Activated T-helper 1 cell treated with anti-CD3 and anti-CD28 coated beads, Interleukin-12 subunit alpha, Interleukin-12 subunit beta, Interleukin-2, Interleukin-4 antibody, amounts not matched to agents 30 ng/mL and 10 ng/mL and 1 ng/mL, durations not matched to agents 14 hours and 24 hours and 36 hours (primary cell): ENCODE measurements at regions not wholly inside any gene's neighbourhood (a gene's known extent, or its start where the extent isn't known, plus 50 kb on each side); places are given as distances from the start of the nearest gene placed in this dataset.
"Not testable (repeated sequence)": the region's sequence is repeated elsewhere in the genome, so short reads cannot be mapped to it uniquely, and the experiment has no call there.

Source experiments
- DNase-seq: peaks from one replicate; pipeline ENCODE4 v3.0.0; 2021; ENCODE audit warnings: low spot score
- H3K27ac Mint-ChIP-seq: one replicate; pipeline ENCODE4 v1.8.0; 2021; ENCODE audit warnings: mild to moderate bottlenecking, mixed read lengths
- H3K27me3 Mint-ChIP-seq: one replicate; pipeline ENCODE4 v1.8.0; 2022; ENCODE audit warnings: mild to moderate bottlenecking, moderate library complexity, mixed read lengths; ENCODE audit not compliant: insufficient read depth
- H3K36me3 Mint-ChIP-seq: one replicate; pipeline ENCODE4 v1.8.0; 2021; ENCODE audit warnings: low read depth, mixed read lengths
- H3K4me1 Mint-ChIP-seq: one replicate; pipeline ENCODE4 v1.8.0; 2021; ENCODE audit warnings: low read depth, mixed read lengths
- H3K4me3 Mint-ChIP-seq: one replicate; pipeline ENCODE4 v1.8.0; 2021; ENCODE audit warnings: mild to moderate bottlenecking, moderate library complexity, mixed read lengths
- H3K9me3 Mint-ChIP-seq: one replicate; pipeline ENCODE4 v1.8.0; 2021; ENCODE audit warnings: mixed read lengths
- intact Hi-C: fragments of 100-400 bp; cut with micrococcal nuclease; formaldehyde crosslinking; loops from one replicate; pipeline ENCODE4 v1.15.1; 2024

GRCh38 chr4:145281951-145282350 is 101.6 kb upstream of the OTUD4 start:
- Mint-ChIP-seq H3K27me3 (no peaks in the 10 kb centered on the region), H3K9me3 (no peaks in the 10 kb centered on the region)
- intact Hi-C loops = no loop called here

GRCh38 chr4:145281224-145281623 is 100.8 kb upstream of the OTUD4 start:
- Mint-ChIP-seq H3K4me3 (no peak overlapping the region), H3K4me1 (no peaks in the 10 kb centered on the region), H3K36me3 (no peaks in the 10 kb centered on the region), H3K27me3 (no peaks in the 10 kb centered on the region), H3K9me3 (no peaks in the 10 kb centered on the region), H3K27ac (no peak overlapping the region)
- no peak for DNase-seq
- intact Hi-C loops = no loop called here

More at GRCh38 chr4:145281951-145282350, 101.6 kb upstream of the OTUD4 start:
- Mint-ChIP-seq H3K4me3 (no peak overlapping the region), H3K4me1 (no peaks in the 10 kb centered on the region), H3K36me3 (no peaks in the 10 kb centered on the region), H3K27ac (no peak overlapping the region)
- DNase-seq = no peak

GRCh38 chr4:145280541-145280940 is 100.2 kb upstream of the OTUD4 start:
- Mint-ChIP-seq H3K36me3 (no peaks in the 10 kb centered on the region), H3K27me3 (no peaks in the 10 kb centered on the region), H3K4me1 (no peaks in the 10 kb centered on the region), H3K27ac (no peak overlapping the region), H3K4me3 (no peak overlapping the region), H3K9me3 (no peaks in the 10 kb centered on the region)
- no peak for DNase-seq
- intact Hi-C loops = no loop called here

- Mint-ChIP-seq H3K36me3 (no peaks in the 10 kb centered on the region), H3K27ac (no peak overlapping the region), H3K4me3 (no peak overlapping the region), H3K9me3 (no peaks in the 10 kb centered on the region), H3K27me3 (no peaks in the 10 kb centered on the region), H3K4me1 (no peaks in the 10 kb centered on the region)
- intact Hi-C loops = no loop called here
- DNase-seq = no peak
Observed at GRCh38 chr4:145279122-145279960, 99.0 kb upstream of the OTUD4 start.

- no peak for DNase-seq
- no peaks in the 10 kb centered on the region for H3K27me3 Mint-ChIP-seq
- H3K27ac Mint-ChIP-seq = no peak overlapping the region
- H3K9me3 Mint-ChIP-seq = no peaks in the 10 kb centered on the region
- H3K4me3 Mint-ChIP-seq = no peak overlapping the region
- intact Hi-C loops = no loop called here
- H3K4me1 Mint-ChIP-seq = no peaks in the 10 kb centered on the region
- no peaks in the 10 kb centered on the region for H3K36me3 Mint-ChIP-seq
Observed at GRCh38 chr4:145278341-145279121, 98.1 kb upstream of the OTUD4 start.

- Mint-ChIP-seq H3K27me3 (no peaks in the 10 kb centered on the region), H3K36me3 (no peaks in the 10 kb centered on the region), H3K4me3 (no peak overlapping the region), H3K27ac (no peak overlapping the region), H3K4me1 (no peaks in the 10 kb centered on the region), H3K9me3 (no peaks in the 10 kb centered on the region)
- DNase-seq = no peak
- intact Hi-C loops = no loop called here
Observed at GRCh38 chr4:145277011-145277410, 96.6 kb upstream of the OTUD4 start.

- Mint-ChIP-seq H3K27me3 (no peaks in the 10 kb centered on the region), H3K36me3 (no peaks in the 10 kb centered on the region), H3K27ac (no peak overlapping the region), H3K9me3 (no peaks in the 10 kb centered on the region), H3K4me3 (no peak overlapping the region), H3K4me1 (no peaks in the 10 kb centered on the region)
- no peak for DNase-seq
- intact Hi-C loops = no loop called here
Observed at GRCh38 chr4:145276050-145276449, 95.7 kb upstream of the OTUD4 start.

- intact Hi-C loops = no loop called here
- no peak overlapping the region for H3K27ac Mint-ChIP-seq
- no peak overlapping the region for H3K4me3 Mint-ChIP-seq
- DNase-seq = no peak
- H3K4me1 Mint-ChIP-seq = no peaks in the 10 kb centered on the region
- H3K9me3 Mint-ChIP-seq = no peaks in the 10 kb centered on the region
- no peaks in the 10 kb centered on the region for H3K36me3 Mint-ChIP-seq
- no peaks in the 10 kb centered on the region for H3K27me3 Mint-ChIP-seq
Observed at GRCh38 chr4:145271194-145271593, 90.8 kb upstream of the OTUD4 start.

- no peak for DNase-seq
- Mint-ChIP-seq H3K4me1 (no peaks in the 10 kb centered on the region), H3K36me3 (no peaks in the 10 kb centered on the region), H3K27me3 (no peaks in the 10 kb centered on the region), H3K27ac (no peak overlapping the region), H3K9me3 (no peaks in the 10 kb centered on the region), H3K4me3 (no peak overlapping the region)
- intact Hi-C loops = no loop called here
Observed at GRCh38 chr4:145266881-145267280, 86.5 kb upstream of the OTUD4 start.

GRCh38 chr4:145260091-145260490 is 79.7 kb upstream of the OTUD4 start:
- intact Hi-C loops = no loop called here
- H3K4me3 Mint-ChIP-seq = no peak overlapping the region
- peaks cover 4% of the 10 kb centered on the region for H3K9me3 Mint-ChIP-seq
- no peaks in the 10 kb centered on the region for H3K36me3 Mint-ChIP-seq
- H3K4me1 Mint-ChIP-seq = no peaks in the 10 kb centered on the region
- DNase-seq = no peak
- H3K27ac Mint-ChIP-seq = no peak overlapping the region
- peaks cover 4% of the 10 kb centered on the region for H3K27me3 Mint-ChIP-seq

- intact Hi-C loops, H3K9me3 Mint-ChIP-seq, H3K4me1 Mint-ChIP-seq: not testable (repeated sequence)
Observed at GRCh38 chr4:145255311-145255710, 74.9 kb upstream of the OTUD4 start.

GRCh38 chr4:145252190-145252589 is 71.8 kb upstream of the OTUD4 start:
- Mint-ChIP-seq H3K27me3 (peaks cover 4% of the 10 kb centered on the region), H3K36me3 (no peaks in the 10 kb centered on the region), H3K9me3 (no peaks in the 10 kb centered on the region), H3K4me1 (no peaks in the 10 kb centered on the region), H3K27ac (no peak overlapping the region), H3K4me3 (no peak overlapping the region)
- no peak for DNase-seq
- intact Hi-C loops = no loop called here

More at GRCh38 chr4:145255311-145255710, 74.9 kb upstream of the OTUD4 start:
- not testable (repeated sequence) for H3K27me3 Mint-ChIP-seq, H3K27ac Mint-ChIP-seq, H3K4me3 Mint-ChIP-seq, H3K36me3 Mint-ChIP-seq, DNase-seq

GRCh38 chr4:145251391-145251790 is 71.0 kb upstream of the OTUD4 start:
- H3K4me1 Mint-ChIP-seq = no peaks in the 10 kb centered on the region

More at GRCh38 chr4:145251391-145251790, 71.0 kb upstream of the OTUD4 start:
- Mint-ChIP-seq H3K9me3 (no peaks in the 10 kb centered on the region), H3K36me3 (no peaks in the 10 kb centered on the region), H3K27ac (no peak overlapping the region), H3K4me3 (no peak overlapping the region), H3K27me3 (no peaks in the 10 kb centered on the region)
- intact Hi-C loops = no loop called here
- DNase-seq = no peak
